ENCODE measurements at regions not wholly inside any gene's neighbourhood (a gene's known extent, or its start where the extent isn't known, plus 50 kb on each side); places are given as distances from the start of the nearest gene placed in this dataset.
A peak's percentile ranks its signal among the peaks of the same experiment; 100 is the strongest.

- H3K4me1 ChIP-seq (ENCODE audit: control insufficient read depth, insufficient read depth, low read length): no peaks in the 10 kb centered on the region
- H3K27me3 ChIP-seq (ENCODE audit: control insufficient read depth, insufficient read depth, low read length): no peaks in the 10 kb centered on the region
- H3K9ac ChIP-seq (ENCODE audit: low read length): no peak overlapping the region
These were observed 79.0 kb upstream of the HABP2 start for GRCh38 chr10:113473851-113474250.

GRCh38 chr10:113474752-113475151 lies 78.1 kb upstream of the HABP2 start:
- Histone ChIP-seq H3K9ac (ENCODE audit: low read length) (no peak overlapping the region), H3K4me3 (ENCODE audit: low read length) (no peak overlapping the region), H3K4me1 (ENCODE audit: control insufficient read depth, insufficient read depth, low read length) (no peaks in the 10 kb centered on the region), H3K27me3 (ENCODE audit: control insufficient read depth, insufficient read depth, low read length) (no peaks in the 10 kb centered on the region), H3K9me3 (ENCODE audit: control insufficient read depth, low read length) (peaks cover 5% of the 10 kb centered on the region), H3K36me3 (ENCODE audit: control insufficient read depth, insufficient read depth, low read length) (peaks cover 4% of the 10 kb centered on the region)

More at GRCh38 chr10:113473851-113474250, 79.0 kb upstream of the HABP2 start:
- Histone ChIP-seq H3K36me3 (ENCODE audit: control insufficient read depth, insufficient read depth, low read length) (no peaks in the 10 kb centered on the region), H3K4me3 (ENCODE audit: low read length) (no peak overlapping the region), H3K9me3 (ENCODE audit: control insufficient read depth, low read length) (no peaks in the 10 kb centered on the region)

- peaks cover 7% of the 10 kb centered on the region for H3K9me3 ChIP-seq (ENCODE audit: control insufficient read depth, low read length)
- H3K36me3 ChIP-seq (ENCODE audit: control insufficient read depth, insufficient read depth, low read length): peaks cover 4% of the 10 kb centered on the region
- H3K4me3 ChIP-seq (ENCODE audit: low read length): no peak overlapping the region
- no peaks in the 10 kb centered on the region for H3K27me3 ChIP-seq (ENCODE audit: control insufficient read depth, insufficient read depth, low read length)
- H3K4me1 ChIP-seq (ENCODE audit: control insufficient read depth, insufficient read depth, low read length): no peaks in the 10 kb centered on the region
- H3K9ac ChIP-seq (ENCODE audit: low read length): no peak overlapping the region
These were observed 77.5 kb upstream of the HABP2 start for GRCh38 chr10:113475381-113475807.

- Histone ChIP-seq H3K9ac (ENCODE audit: low read length) (no peak overlapping the region), H3K36me3 (ENCODE audit: control insufficient read depth, insufficient read depth, low read length) (peaks cover 4% of the 10 kb centered on the region), H3K4me3 (ENCODE audit: low read length) (no peak overlapping the region), H3K9me3 (ENCODE audit: control insufficient read depth, low read length) (peaks cover 7% of the 10 kb centered on the region), H3K4me1 (ENCODE audit: control insufficient read depth, insufficient read depth, low read length) (no peaks in the 10 kb centered on the region), H3K27me3 (ENCODE audit: control insufficient read depth, insufficient read depth, low read length) (no peaks in the 10 kb centered on the region)
These were observed 76.7 kb upstream of the HABP2 start for GRCh38 chr10:113476191-113476590.

GRCh38 chr10:113476673-113477072 lies 76.2 kb upstream of the HABP2 start:
- no peaks in the 10 kb centered on the region for H3K27me3 ChIP-seq (ENCODE audit: control insufficient read depth, insufficient read depth, low read length)
- H3K9ac ChIP-seq (ENCODE audit: low read length): no peak overlapping the region
- H3K9me3 ChIP-seq (ENCODE audit: control insufficient read depth, low read length): peaks cover 7% of the 10 kb centered on the region
- H3K4me1 ChIP-seq (ENCODE audit: control insufficient read depth, insufficient read depth, low read length): no peaks in the 10 kb centered on the region
- no peak overlapping the region for H3K4me3 ChIP-seq (ENCODE audit: low read length)
- peaks cover 4% of the 10 kb centered on the region for H3K36me3 ChIP-seq (ENCODE audit: control insufficient read depth, insufficient read depth, low read length)

GRCh38 chr10:113477451-113477850 lies 75.4 kb upstream of the HABP2 start:
- Histone ChIP-seq H3K27me3 (ENCODE audit: control insufficient read depth, insufficient read depth, low read length) (no peaks in the 10 kb centered on the region), H3K36me3 (ENCODE audit: control insufficient read depth, insufficient read depth, low read length) (peaks cover 4% of the 10 kb centered on the region), H3K9ac (ENCODE audit: low read length) (no peak overlapping the region), H3K9me3 (ENCODE audit: control insufficient read depth, low read length) (peaks cover 7% of the 10 kb centered on the region), H3K4me1 (ENCODE audit: control insufficient read depth, insufficient read depth, low read length) (no peaks in the 10 kb centered on the region), H3K4me3 (ENCODE audit: low read length) (no peak overlapping the region)

GRCh38 chr10:113479346-113480080 lies 73.3 kb upstream of the HABP2 start:
- no peak overlapping the region for H3K9ac ChIP-seq (ENCODE audit: low read length)
- H3K4me3 ChIP-seq (ENCODE audit: low read length): peak overlapping the region; percentile 18

GRCh38 chr10:113480081-113480360 lies 72.8 kb upstream of the HABP2 start:
- no peaks in the 10 kb centered on the region for H3K27me3 ChIP-seq (ENCODE audit: control insufficient read depth, insufficient read depth, low read length)
- H3K4me1 ChIP-seq (ENCODE audit: control insufficient read depth, insufficient read depth, low read length): no peaks in the 10 kb centered on the region
- peaks cover 4% of the 10 kb centered on the region for H3K36me3 ChIP-seq (ENCODE audit: control insufficient read depth, insufficient read depth, low read length)
- H3K9me3 ChIP-seq (ENCODE audit: control insufficient read depth, low read length): peaks cover 7% of the 10 kb centered on the region
- H3K9ac ChIP-seq (ENCODE audit: low read length): no peak overlapping the region
- peak overlapping the region; percentile 18 for H3K4me3 ChIP-seq (ENCODE audit: low read length)

More at GRCh38 chr10:113479346-113480080, 73.3 kb upstream of the HABP2 start:
- H3K27me3 ChIP-seq (ENCODE audit: control insufficient read depth, insufficient read depth, low read length): no peaks in the 10 kb centered on the region
- H3K36me3 ChIP-seq (ENCODE audit: control insufficient read depth, insufficient read depth, low read length): peaks cover 4% of the 10 kb centered on the region
- H3K9me3 ChIP-seq (ENCODE audit: control insufficient read depth, low read length): peaks cover 7% of the 10 kb centered on the region
- no peaks in the 10 kb centered on the region for H3K4me1 ChIP-seq (ENCODE audit: control insufficient read depth, insufficient read depth, low read length)

- Histone ChIP-seq H3K4me3 (ENCODE audit: low read length) (no peak overlapping the region), H3K4me1 (ENCODE audit: control insufficient read depth, insufficient read depth, low read length) (no peaks in the 10 kb centered on the region), H3K9ac (ENCODE audit: low read length) (no peak overlapping the region), H3K9me3 (ENCODE audit: control insufficient read depth, low read length) (peaks cover 7% of the 10 kb centered on the region), H3K27me3 (ENCODE audit: control insufficient read depth, insufficient read depth, low read length) (no peaks in the 10 kb centered on the region), H3K36me3 (ENCODE audit: control insufficient read depth, insufficient read depth, low read length) (peaks cover 4% of the 10 kb centered on the region)
These were observed 71.9 kb upstream of the HABP2 start for GRCh38 chr10:113480851-113481502.

- H3K4me3 ChIP-seq (ENCODE audit: low read length): no peak overlapping the region
- H3K36me3 ChIP-seq (ENCODE audit: control insufficient read depth, insufficient read depth, low read length): peaks cover 2% of the 10 kb centered on the region
- no peak overlapping the region for H3K9ac ChIP-seq (ENCODE audit: low read length)
- H3K27me3 ChIP-seq (ENCODE audit: control insufficient read depth, insufficient read depth, low read length): no peaks in the 10 kb centered on the region
- peaks cover 5% of the 10 kb centered on the region for H3K9me3 ChIP-seq (ENCODE audit: control insufficient read depth, low read length)
- H3K4me1 ChIP-seq (ENCODE audit: control insufficient read depth, insufficient read depth, low read length): no peaks in the 10 kb centered on the region
These were observed 68.4 kb upstream of the HABP2 start for GRCh38 chr10:113484487-113484886.

GRCh38 chr10:113485736-113486135 lies 67.1 kb upstream of the HABP2 start:
- no peaks in the 10 kb centered on the region for H3K9me3 ChIP-seq (ENCODE audit: control insufficient read depth, low read length)
- H3K27me3 ChIP-seq (ENCODE audit: control insufficient read depth, insufficient read depth, low read length): no peaks in the 10 kb centered on the region

GRCh38 chr10:113486531-113486930 lies 66.3 kb upstream of the HABP2 start:
- Histone ChIP-seq H3K9me3 (ENCODE audit: control insufficient read depth, low read length) (no peaks in the 10 kb centered on the region), H3K4me1 (ENCODE audit: control insufficient read depth, insufficient read depth, low read length) (no peaks in the 10 kb centered on the region), H3K36me3 (ENCODE audit: control insufficient read depth, insufficient read depth, low read length) (no peaks in the 10 kb centered on the region), H3K4me3 (ENCODE audit: low read length) (no peak overlapping the region), H3K27me3 (ENCODE audit: control insufficient read depth, insufficient read depth, low read length) (no peaks in the 10 kb centered on the region), H3K9ac (ENCODE audit: low read length) (no peak overlapping the region)

More at GRCh38 chr10:113485736-113486135, 67.1 kb upstream of the HABP2 start:
- H3K36me3 ChIP-seq (ENCODE audit: control insufficient read depth, insufficient read depth, low read length): no peaks in the 10 kb centered on the region
- no peak overlapping the region for H3K4me3 ChIP-seq (ENCODE audit: low read length)
- no peak overlapping the region for H3K9ac ChIP-seq (ENCODE audit: low read length)
- no peaks in the 10 kb centered on the region for H3K4me1 ChIP-seq (ENCODE audit: control insufficient read depth, insufficient read depth, low read length)
